ENCODE measurements at regions not wholly inside any gene's neighbourhood (a gene's known extent, or its start where the extent isn't known, plus 50 kb on each side); places are given as distances from the start of the nearest gene placed in this dataset.

DNA sequence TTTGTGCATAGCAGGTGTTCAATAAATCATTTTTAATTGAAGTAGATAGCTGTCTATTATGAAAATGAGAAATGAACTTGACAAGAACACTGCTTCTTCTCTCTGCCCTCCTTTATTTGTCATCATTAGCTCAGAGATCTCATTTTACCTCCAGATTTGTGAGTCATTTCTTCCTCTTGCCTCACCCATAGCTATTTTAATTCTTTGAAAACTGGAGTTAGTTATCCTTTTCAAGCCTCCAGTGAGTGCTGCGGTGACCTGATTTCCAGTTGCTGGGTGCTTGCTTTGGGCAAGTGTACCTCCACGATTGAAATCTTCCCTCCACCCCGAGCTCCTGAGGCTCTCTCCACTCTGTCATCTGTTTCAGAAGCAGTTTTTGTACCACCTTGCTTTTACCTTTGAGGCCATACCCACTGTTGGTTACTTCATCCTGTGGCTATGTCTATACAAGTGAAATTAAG is 114.6 kb downstream of the NFKBIZ start:
- no peak overlapping the region for H3K4me2 ChIP-seq (ENCODE audit: low read length)
- TF ChIP-seq MXI1 (conservative IDR thresholded peaks at IDR 0.05; ENCODE audit: poor library complexity, severe bottlenecking) (no peak), POLR2AphosphoS5 (IDR thresholded peaks at IDR 0.05) (no peak), EZH2 (IDR thresholded peaks at IDR 0.05; ENCODE audit: borderline replicate concordance, insufficient read depth, low read length, poor library complexity, severe bottlenecking) (no peak), RAD21 (conservative IDR thresholded peaks at IDR 0.05) (no peak), SMC3 (conservative IDR thresholded peaks at IDR 0.05; ENCODE audit: poor library complexity) (no peak), EP300 (conservative IDR thresholded peaks at IDR 0.05; ENCODE audit: poor library complexity, severe bottlenecking) (no peak), TAF1 (IDR thresholded peaks at IDR 0.05; ENCODE audit: low read depth) (no peak)
- TF ChIP-seq, protein P1, sequence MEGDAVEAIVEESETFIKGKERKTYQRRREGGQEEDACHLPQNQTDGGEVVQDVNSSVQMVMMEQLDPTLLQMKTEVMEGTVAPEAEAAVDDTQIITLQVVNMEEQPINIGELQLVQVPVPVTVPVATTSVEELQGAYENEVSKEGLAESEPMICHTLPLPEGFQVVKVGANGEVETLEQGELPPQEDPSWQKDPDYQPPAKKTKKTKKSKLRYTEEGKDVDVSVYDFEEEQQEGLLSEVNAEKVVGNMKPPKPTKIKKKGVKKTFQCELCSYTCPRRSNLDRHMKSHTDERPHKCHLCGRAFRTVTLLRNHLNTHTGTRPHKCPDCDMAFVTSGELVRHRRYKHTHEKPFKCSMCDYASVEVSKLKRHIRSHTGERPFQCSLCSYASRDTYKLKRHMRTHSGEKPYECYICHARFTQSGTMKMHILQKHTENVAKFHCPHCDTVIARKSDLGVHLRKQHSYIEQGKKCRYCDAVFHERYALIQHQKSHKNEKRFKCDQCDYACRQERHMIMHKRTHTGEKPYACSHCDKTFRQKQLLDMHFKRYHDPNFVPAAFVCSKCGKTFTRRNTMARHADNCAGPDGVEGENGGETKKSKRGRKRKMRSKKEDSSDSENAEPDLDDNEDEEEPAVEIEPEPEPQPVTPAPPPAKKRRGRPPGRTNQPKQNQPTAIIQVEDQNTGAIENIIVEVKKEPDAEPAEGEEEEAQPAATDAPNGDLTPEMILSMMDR (IDR thresholded peaks at IDR 0.05; ENCODE audit: poor library complexity, severe bottlenecking): no peak
- TF ChIP-seq, protein P2, sequence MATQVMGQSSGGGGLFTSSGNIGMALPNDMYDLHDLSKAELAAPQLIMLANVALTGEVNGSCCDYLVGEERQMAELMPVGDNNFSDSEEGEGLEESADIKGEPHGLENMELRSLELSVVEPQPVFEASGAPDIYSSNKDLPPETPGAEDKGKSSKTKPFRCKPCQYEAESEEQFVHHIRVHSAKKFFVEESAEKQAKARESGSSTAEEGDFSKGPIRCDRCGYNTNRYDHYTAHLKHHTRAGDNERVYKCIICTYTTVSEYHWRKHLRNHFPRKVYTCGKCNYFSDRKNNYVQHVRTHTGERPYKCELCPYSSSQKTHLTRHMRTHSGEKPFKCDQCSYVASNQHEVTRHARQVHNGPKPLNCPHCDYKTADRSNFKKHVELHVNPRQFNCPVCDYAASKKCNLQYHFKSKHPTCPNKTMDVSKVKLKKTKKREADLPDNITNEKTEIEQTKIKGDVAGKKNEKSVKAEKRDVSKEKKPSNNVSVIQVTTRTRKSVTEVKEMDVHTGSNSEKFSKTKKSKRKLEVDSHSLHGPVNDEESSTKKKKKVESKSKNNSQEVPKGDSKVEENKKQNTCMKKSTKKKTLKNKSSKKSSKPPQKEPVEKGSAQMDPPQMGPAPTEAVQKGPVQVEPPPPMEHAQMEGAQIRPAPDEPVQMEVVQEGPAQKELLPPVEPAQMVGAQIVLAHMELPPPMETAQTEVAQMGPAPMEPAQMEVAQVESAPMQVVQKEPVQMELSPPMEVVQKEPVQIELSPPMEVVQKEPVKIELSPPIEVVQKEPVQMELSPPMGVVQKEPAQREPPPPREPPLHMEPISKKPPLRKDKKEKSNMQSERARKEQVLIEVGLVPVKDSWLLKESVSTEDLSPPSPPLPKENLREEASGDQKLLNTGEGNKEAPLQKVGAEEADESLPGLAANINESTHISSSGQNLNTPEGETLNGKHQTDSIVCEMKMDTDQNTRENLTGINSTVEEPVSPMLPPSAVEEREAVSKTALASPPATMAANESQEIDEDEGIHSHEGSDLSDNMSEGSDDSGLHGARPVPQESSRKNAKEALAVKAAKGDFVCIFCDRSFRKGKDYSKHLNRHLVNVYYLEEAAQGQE (IDR thresholded peaks at IDR 0.05; ENCODE audit: borderline replicate concordance): no peak
- no peaks in the 10 kb centered on the region for H3K36me3 ChIP-seq (ENCODE audit: insufficient read depth, low read length)
- H3K4me3 ChIP-seq (ENCODE audit: low read length): no peak overlapping the region
- H4K20me1 ChIP-seq (ENCODE audit: insufficient read depth): no peaks in the 10 kb centered on the region
- no peaks in the 10 kb centered on the region for H3K27me3 ChIP-seq (ENCODE audit: insufficient read depth, low read depth, low read length)
- no peak overlapping the region for H3K9ac ChIP-seq (ENCODE audit: low read length)
- H3K9me2 ChIP-seq (ENCODE audit: insufficient read depth, low read length): no peaks in the 10 kb centered on the region
- H3K79me2 ChIP-seq (replicated peaks; ENCODE audit: insufficient read depth, low read length): no peaks in the 10 kb centered on the region
- H3K27ac ChIP-seq (ENCODE audit: low read length): no peak overlapping the region
- peaks cover 5% of the 10 kb centered on the region for H3K9me3 ChIP-seq (ENCODE audit: low read length)
- no peak overlapping the region for H2AFZ ChIP-seq (ENCODE audit: low read depth, low read length)
- no peaks in the 10 kb centered on the region for H3F3A ChIP-seq (ENCODE audit: insufficient read depth, low read length, poor library complexity, severe bottlenecking)

DNA sequence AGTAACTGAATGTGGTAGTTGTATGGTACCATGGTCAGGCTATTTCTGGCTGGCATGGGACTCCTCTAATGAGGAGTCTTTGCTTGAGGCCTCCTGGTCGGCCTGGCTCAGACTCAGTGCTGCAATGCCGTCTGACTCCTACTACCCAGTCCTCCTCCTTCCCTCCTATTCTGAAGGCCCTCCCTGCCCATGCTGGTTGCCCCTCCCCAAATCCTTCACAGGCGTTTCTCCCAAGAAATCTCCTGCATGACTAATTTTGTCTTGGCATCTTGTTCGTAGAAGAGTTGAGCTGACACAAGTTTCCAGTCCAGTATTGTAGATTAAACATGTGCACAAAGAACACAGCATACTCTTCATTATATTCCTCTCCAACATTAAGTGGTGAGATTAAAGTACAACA is 115.5 kb downstream of the NFKBIZ start:
- Histone ChIP-seq H3K9ac (ENCODE audit: low read length) (no peak overlapping the region), H3K27ac (ENCODE audit: low read length) (no peak overlapping the region), H3F3A (ENCODE audit: insufficient read depth, low read length, poor library complexity, severe bottlenecking) (no peaks in the 10 kb centered on the region), H3K4me3 (ENCODE audit: low read length) (no peak overlapping the region), H2AFZ (ENCODE audit: low read depth, low read length) (no peak overlapping the region), H3K79me2 (replicated peaks; ENCODE audit: insufficient read depth, low read length) (no peaks in the 10 kb centered on the region), H3K36me3 (ENCODE audit: insufficient read depth, low read length) (no peaks in the 10 kb centered on the region), H3K4me2 (ENCODE audit: low read length) (no peak overlapping the region), H4K20me1 (ENCODE audit: insufficient read depth) (no peaks in the 10 kb centered on the region), H3K9me3 (ENCODE audit: low read length) (peaks cover 5% of the 10 kb centered on the region), H3K27me3 (ENCODE audit: insufficient read depth, low read depth, low read length) (no peaks in the 10 kb centered on the region), H3K9me2 (ENCODE audit: insufficient read depth, low read length) (no peaks in the 10 kb centered on the region)
- TF ChIP-seq RAD21 (conservative IDR thresholded peaks at IDR 0.05) (no peak), EP300 (conservative IDR thresholded peaks at IDR 0.05; ENCODE audit: poor library complexity, severe bottlenecking) (no peak), TAF1 (IDR thresholded peaks at IDR 0.05; ENCODE audit: low read depth) (no peak), MXI1 (conservative IDR thresholded peaks at IDR 0.05; ENCODE audit: poor library complexity, severe bottlenecking) (no peak), SMC3 (conservative IDR thresholded peaks at IDR 0.05; ENCODE audit: poor library complexity) (no peak), EZH2 (IDR thresholded peaks at IDR 0.05; ENCODE audit: borderline replicate concordance, insufficient read depth, low read length, poor library complexity, severe bottlenecking) (no peak), POLR2AphosphoS5 (IDR thresholded peaks at IDR 0.05) (no peak)
- TF ChIP-seq, protein P1 (IDR thresholded peaks at IDR 0.05; ENCODE audit: poor library complexity, severe bottlenecking): no peak
- TF ChIP-seq, protein P2 (IDR thresholded peaks at IDR 0.05; ENCODE audit: borderline replicate concordance): no peak
